IMR-90 (cell line): ENCODE measurements at regions not wholly inside any gene's neighbourhood (a gene's known extent, or its start where the extent isn't known, plus 50 kb on each side); places are given as distances from the start of the nearest gene placed in this dataset.

Experiments
- ATAC-seq: fragments of 200-7000 bp; cut with Tn5 transposase; 2 replicates; pipeline ENCODE4 v1.9.1; 2020; ENCODE audit warnings: low read depth, mild to moderate bottlenecking, moderate library complexity
- BruUV-seq: library from RNA; stranded (reverse); fragments of 400-500 nt; replicated peaks from 2 replicates; lab custom pipeline; 2021; lab: Mats Ljungman, UMichigan
- CTCF ChIA-PET: fragments of 300-600 bp; formaldehyde crosslinking; extraction: SDS; loops from one replicate; lab custom pipeline; 2021; ENCODE audit warnings: antibody characterized with exemption; lab: Yijun Ruan, JAX
- POLR2A ChIA-PET: fragments of 300-600 bp; sonication (Branson Sonifier 250); formaldehyde crosslinking; loops from one replicate; lab custom pipeline; 2022; ENCODE audit warnings: antibody characterized with exemption; ENCODE audit not compliant: unreplicated experiment; lab: Charles Lee
- DNase-seq: peaks from one replicate; pipeline ENCODE4 v3.0.0; 2013
- H2AFZ ChIP-seq: replicated peaks from 2 replicates; pipeline ENCODE3; 2013; ENCODE audit warnings: low read length, mild to moderate bottlenecking; ENCODE audit not compliant: poor library complexity
- H2AK5ac ChIP-seq: 2 replicates; pipeline ENCODE4 v1.6.1; 2013; ENCODE audit warnings: low read depth, low read length, inconsistent platforms
- H2AK9ac ChIP-seq: replicated peaks from 2 replicates; pipeline ENCODE3; 2013; ENCODE audit warnings: mild to moderate bottlenecking, low read depth, low read length, moderate library complexity; ENCODE audit not compliant: poor library complexity
- H2BK120ac ChIP-seq: 2 replicates; pipeline ENCODE4 v1.6.1; 2013; ENCODE audit warnings: low read depth, low read length, inconsistent platforms
- H2BK15ac ChIP-seq: 3 replicates; pipeline ENCODE4 v1.6.1; 2013; ENCODE audit warnings: low read depth, low read length, inconsistent platforms
- H2BK20ac ChIP-seq: 2 replicates; pipeline ENCODE4 v1.6.1; 2013; ENCODE audit warnings: low read depth, mild to moderate bottlenecking, inconsistent platforms, low read length, moderate library complexity
- H2BK5ac ChIP-seq: 2 replicates; pipeline ENCODE4 v1.6.1; 2013; ENCODE audit warnings: mild to moderate bottlenecking, low read depth, low read length, inconsistent platforms; ENCODE audit not compliant: poor library complexity, severe bottlenecking
- H3K14ac ChIP-seq: replicated peaks from 2 replicates; pipeline ENCODE4 v1.6.1; 2013; ENCODE audit warnings: low read depth, low read length, inconsistent platforms
- H3K18ac ChIP-seq: 2 replicates; pipeline ENCODE4 v1.6.1; 2013; ENCODE audit warnings: low read depth, low read length, control low read depth
- H3K23ac ChIP-seq: 2 replicates; pipeline ENCODE4 v1.6.1; 2013; ENCODE audit warnings: low read depth, low read length, inconsistent platforms
- H3K27ac ChIP-seq: 2 replicates; pipeline ENCODE4 v1.5.1; 2013; ENCODE audit warnings: mild to moderate bottlenecking, control low read depth, low read length; ENCODE audit not compliant: insufficient read depth
- H3K27me3 ChIP-seq: 2 replicates; pipeline ENCODE4 v1.6.1; 2013; ENCODE audit warnings: low read length; ENCODE audit not compliant: control insufficient read depth, insufficient read depth
- H3K36me3 ChIP-seq: 2 replicates; pipeline ENCODE4 v1.6.1; 2013; ENCODE audit warnings: low read length, mixed read lengths; ENCODE audit not compliant: control insufficient read depth, insufficient read depth
- H3K4ac ChIP-seq: 2 replicates; pipeline ENCODE4 v1.6.1; 2013; ENCODE audit warnings: low read depth, low read length, inconsistent platforms
- H3K4me1 ChIP-seq: 2 replicates; pipeline ENCODE4 v1.6.1; 2013; ENCODE audit warnings: low read length, mixed read lengths; ENCODE audit not compliant: control insufficient read depth, insufficient read depth
- H3K4me2 ChIP-seq: 2 replicates; pipeline ENCODE4 v1.6.1; 2013; ENCODE audit warnings: low read depth, mild to moderate bottlenecking, control low read depth, low read length, moderate library complexity
- H3K4me3 ChIP-seq: 2 replicates; pipeline ENCODE4 v1.5.1; 2013; ENCODE audit warnings: low read depth, mild to moderate bottlenecking, control low read depth, low read length, moderate library complexity; ENCODE audit not compliant: insufficient read depth
- H3K56ac ChIP-seq: 2 replicates; pipeline ENCODE4 v1.6.1; 2013; ENCODE audit warnings: low read length, inconsistent platforms; ENCODE audit not compliant: insufficient read depth; ENCODE audit errors: extremely low read depth
- H3K79me1 ChIP-seq, 2 experiments: 2 replicates each; pipeline ENCODE4 v1.6.1; 2013; ENCODE audit warnings: low read length in 2 of 2, inconsistent platforms in 1 of 2, low read depth in 1 of 2
- H3K9ac ChIP-seq: 2 replicates; pipeline ENCODE4 v1.6.1; 2013; ENCODE audit warnings: low read depth, low read length, control low read depth
- H3K9me1 ChIP-seq: 2 replicates; pipeline ENCODE4 v1.6.1; 2013; ENCODE audit warnings: low read length, inconsistent platforms; ENCODE audit not compliant: insufficient read depth
- H3K9me3 ChIP-seq: 2 replicates; pipeline ENCODE4 v1.6.1; 2013; ENCODE audit warnings: low read length; ENCODE audit not compliant: control insufficient read depth, insufficient read depth
- H4K20me1 ChIP-seq: 2 replicates; pipeline ENCODE4 v1.6.1; 2013; ENCODE audit warnings: low read length, inconsistent platforms; ENCODE audit not compliant: insufficient read depth
- H4K5ac ChIP-seq: 2 replicates; pipeline ENCODE4 v1.6.1; 2013; ENCODE audit warnings: mild to moderate bottlenecking, low read depth, low read length, control low read depth
- H4K8ac ChIP-seq, 2 experiments: 2 replicates each; pipeline ENCODE4 v1.6.1; 2013; ENCODE audit warnings: low read depth in 2 of 2, low read length in 2 of 2, control low read depth in 1 of 2, inconsistent platforms in 1 of 2
- H4K91ac ChIP-seq: 2 replicates; pipeline ENCODE4 v1.6.1; 2013; ENCODE audit warnings: low read depth, low read length, inconsistent platforms; ENCODE audit not compliant: insufficient read depth
- BHLHE40 ChIP-seq: fragments of 150-350 bp; IDR thresholded peaks from 2 replicates; pipeline ENCODE4 v1.6.1; 2016; ENCODE audit warnings: mild to moderate bottlenecking, low read depth, low read length
- FOS ChIP-seq: fragments of 150-350 bp; IDR thresholded peaks from 2 replicates; pipeline ENCODE4 v1.6.1; 2016; ENCODE audit warnings: low read depth, low read length
- MAFK ChIP-seq: IDR thresholded peaks from 2 replicates; pipeline ENCODE4 v1.6.1; 2012; ENCODE audit warnings: low read depth, low read length, improper control_type of control experiment
- MAZ ChIP-seq: IDR thresholded peaks from 2 replicates; pipeline ENCODE4 v1.6.1; 2012; ENCODE audit warnings: low read depth, mild to moderate bottlenecking, low read length, improper control_type of control experiment, moderate library complexity, borderline replicate concordance
- NFE2L2 ChIP-seq: fragments of 150-350 bp; IDR thresholded peaks from 2 replicates; pipeline ENCODE4 v1.6.1; 2016; ENCODE audit warnings: low read depth, mild to moderate bottlenecking, low read length
- POLR2A ChIP-seq: IDR thresholded peaks from 2 replicates; pipeline ENCODE4 v1.6.1; 2012; ENCODE audit warnings: mild to moderate bottlenecking, low read depth, low read length
- RAD21 ChIP-seq: IDR thresholded peaks from 2 replicates; pipeline ENCODE4 v1.6.1; 2012; ENCODE audit warnings: low read length, improper control_type of control experiment
- RFX5 ChIP-seq: IDR thresholded peaks from 2 replicates; pipeline ENCODE4 v1.8.0; 2012; ENCODE audit warnings: low read depth, mild to moderate bottlenecking, low read length, moderate library complexity
- SMC3 ChIP-seq: fragments of 150-350 bp; IDR thresholded peaks from 2 replicates; pipeline ENCODE4 v1.6.1; 2016; ENCODE audit warnings: low read depth, mild to moderate bottlenecking, antibody characterized with exemption, low read length, moderate library complexity
- dilution Hi-C: fragments of 300-500 bp; cut with HindIII; formaldehyde crosslinking; loops from one replicate; pipeline ENCODE4 v1.14.3; 2018; ENCODE audit warnings: low sequenced_read_pairs; ENCODE audit not compliant: unreplicated experiment
- in situ Hi-C: fragments of 300-500 bp; cut with MboI; formaldehyde crosslinking; loops from 3 replicates; pipeline ENCODE4 v1.14.3; 2019; ENCODE audit warnings: low sequenced_read_pairs, inconsistent platforms, mixed read lengths
- intact Hi-C: fragments of 100-400 bp; cut with micrococcal nuclease; formaldehyde crosslinking; loops from 2 replicates; pipeline ENCODE4 v1.10.0; 2022
- TF ChIP-seq, protein P1 (sequence below): conservative IDR thresholded peaks from 2 replicates; pipeline ENCODE4 v1.5.1; 2012; ENCODE audit warnings: mild to moderate bottlenecking, low read depth, low read length, improper control_type of control experiment
- TF ChIP-seq, protein P2 (sequence below): fragments of 150-350 bp; IDR thresholded peaks from 2 replicates; pipeline ENCODE4 v1.6.1; 2016; ENCODE audit warnings: low read depth, mild to moderate bottlenecking, low read length, moderate library complexity, borderline replicate concordance

DNA sequence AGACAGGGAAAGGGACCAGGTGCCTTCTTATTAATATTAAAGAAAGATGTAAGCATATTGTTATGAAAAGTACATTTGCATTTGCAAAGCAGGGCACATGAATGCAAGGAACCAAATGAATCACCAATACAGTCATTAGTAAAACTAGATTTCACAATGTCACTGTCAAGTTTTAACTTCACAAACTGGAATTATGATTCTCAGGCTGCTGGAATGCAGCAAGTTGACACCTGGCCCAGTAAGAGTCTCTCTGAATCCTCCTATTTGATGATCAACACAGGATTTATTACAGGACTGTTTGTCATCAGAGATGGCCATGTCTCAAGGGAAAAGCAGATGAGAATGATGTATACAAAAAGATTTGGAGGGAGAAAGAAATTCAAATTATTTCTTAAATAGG, 72.9 kb upstream of the STK39 start:
- Histone ChIP-seq H2BK5ac (no peak overlapping the region), H4K5ac (no peak overlapping the region), H3K27me3 (no peaks in the 10 kb centered on the region; the same call in none of the 2 replicates), H4K20me1 (no peaks in the 10 kb centered on the region), H3K23ac (no peak overlapping the region), H4K8ac (no peak overlapping the region), H3K9ac (no peak overlapping the region), H3K27ac (no peak overlapping the region), H2BK20ac (no peak overlapping the region), H3K36me3 (no peaks in the 10 kb centered on the region), H3K4me3 (no peak overlapping the region), H3K9me1 (no peaks in the 10 kb centered on the region), H3K79me1 (no peaks in the 10 kb centered on the region), H2AFZ (no peak overlapping the region), H2BK120ac (no peak overlapping the region), H3K4me1 (no peaks in the 10 kb centered on the region; the same call in 1 of the 2 replicates), H2AK9ac (no peak overlapping the region), H3K14ac (no peak overlapping the region), H2BK15ac (no peak overlapping the region), H3K4me2 (no peak overlapping the region), H3K9me3 (no peaks in the 10 kb centered on the region), H2AK5ac (no peak overlapping the region), H3K18ac (no peak overlapping the region), H3K56ac (no peak overlapping the region), H3K4ac (no peak overlapping the region), H4K91ac (no peak overlapping the region)
- in situ Hi-C loops (no loop called here), intact Hi-C loops (no loop called here), dilution Hi-C loops (no loop called here)
- TF ChIP-seq POLR2A (no peak), MAZ (no peak), FOS (no peak), BHLHE40 (no peak), SMC3 (no peak), RAD21 (no peak), NFE2L2 (no peak), MAFK (no peak), RFX5 (no peak)
- TF ChIP-seq, protein P1, sequence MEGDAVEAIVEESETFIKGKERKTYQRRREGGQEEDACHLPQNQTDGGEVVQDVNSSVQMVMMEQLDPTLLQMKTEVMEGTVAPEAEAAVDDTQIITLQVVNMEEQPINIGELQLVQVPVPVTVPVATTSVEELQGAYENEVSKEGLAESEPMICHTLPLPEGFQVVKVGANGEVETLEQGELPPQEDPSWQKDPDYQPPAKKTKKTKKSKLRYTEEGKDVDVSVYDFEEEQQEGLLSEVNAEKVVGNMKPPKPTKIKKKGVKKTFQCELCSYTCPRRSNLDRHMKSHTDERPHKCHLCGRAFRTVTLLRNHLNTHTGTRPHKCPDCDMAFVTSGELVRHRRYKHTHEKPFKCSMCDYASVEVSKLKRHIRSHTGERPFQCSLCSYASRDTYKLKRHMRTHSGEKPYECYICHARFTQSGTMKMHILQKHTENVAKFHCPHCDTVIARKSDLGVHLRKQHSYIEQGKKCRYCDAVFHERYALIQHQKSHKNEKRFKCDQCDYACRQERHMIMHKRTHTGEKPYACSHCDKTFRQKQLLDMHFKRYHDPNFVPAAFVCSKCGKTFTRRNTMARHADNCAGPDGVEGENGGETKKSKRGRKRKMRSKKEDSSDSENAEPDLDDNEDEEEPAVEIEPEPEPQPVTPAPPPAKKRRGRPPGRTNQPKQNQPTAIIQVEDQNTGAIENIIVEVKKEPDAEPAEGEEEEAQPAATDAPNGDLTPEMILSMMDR, result no peak
- TF ChIP-seq, protein P2, sequence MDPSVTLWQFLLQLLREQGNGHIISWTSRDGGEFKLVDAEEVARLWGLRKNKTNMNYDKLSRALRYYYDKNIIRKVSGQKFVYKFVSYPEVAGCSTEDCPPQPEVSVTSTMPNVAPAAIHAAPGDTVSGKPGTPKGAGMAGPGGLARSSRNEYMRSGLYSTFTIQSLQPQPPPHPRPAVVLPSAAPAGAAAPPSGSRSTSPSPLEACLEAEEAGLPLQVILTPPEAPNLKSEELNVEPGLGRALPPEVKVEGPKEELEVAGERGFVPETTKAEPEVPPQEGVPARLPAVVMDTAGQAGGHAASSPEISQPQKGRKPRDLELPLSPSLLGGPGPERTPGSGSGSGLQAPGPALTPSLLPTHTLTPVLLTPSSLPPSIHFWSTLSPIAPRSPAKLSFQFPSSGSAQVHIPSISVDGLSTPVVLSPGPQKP, result no peak
- DNase-seq, result no peak
- POLR2A ChIA-PET, result no interaction called here
- CTCF ChIA-PET, result no interaction called here
- ATAC-seq, result no peak
- no TSS peak for BruUV-seq
